ENCODE measurements at regions not wholly inside any gene's neighbourhood (a gene's known extent, or its start where the extent isn't known, plus 50 kb on each side); places are given as distances from the start of the nearest gene placed in this dataset.
"Not testable (repeated sequence)": the region's sequence is repeated elsewhere in the genome, so short reads cannot be mapped to it uniquely, and the experiment has no call there.

GRCh38 chr7:130951976-130952876 lies 218.2 kb upstream of the KLF14 start:
- no peak for DNase-seq
- in situ Hi-C loops (cut with MboI; ENCODE audit: low pct_unique_long_range_greater_than_20kb, low sequenced_read_pairs), result no loop called here

GRCh38 chr7:130953196-130953595 lies 219.2 kb upstream of the KLF14 start:
- in situ Hi-C loops (cut with MboI; ENCODE audit: low pct_unique_long_range_greater_than_20kb, low sequenced_read_pairs), result no loop called here
- no peak for DNase-seq

- in situ Hi-C loops (cut with MboI; ENCODE audit: low pct_unique_long_range_greater_than_20kb, low sequenced_read_pairs), result no loop called here
- no peak for DNase-seq
These were observed 221.0 kb upstream of the KLF14 start for GRCh38 chr7:130954918-130955564.

- in situ Hi-C loops (cut with MboI; ENCODE audit: low pct_unique_long_range_greater_than_20kb, low sequenced_read_pairs), result no loop called here
- no peak for DNase-seq
These were observed 221.5 kb upstream of the KLF14 start for GRCh38 chr7:130955565-130955919.

GRCh38 chr7:130956417-130957136 lies 222.6 kb upstream of the KLF14 start:
- in situ Hi-C loops (cut with MboI; ENCODE audit: low pct_unique_long_range_greater_than_20kb, low sequenced_read_pairs), result no loop called here

DNA sequence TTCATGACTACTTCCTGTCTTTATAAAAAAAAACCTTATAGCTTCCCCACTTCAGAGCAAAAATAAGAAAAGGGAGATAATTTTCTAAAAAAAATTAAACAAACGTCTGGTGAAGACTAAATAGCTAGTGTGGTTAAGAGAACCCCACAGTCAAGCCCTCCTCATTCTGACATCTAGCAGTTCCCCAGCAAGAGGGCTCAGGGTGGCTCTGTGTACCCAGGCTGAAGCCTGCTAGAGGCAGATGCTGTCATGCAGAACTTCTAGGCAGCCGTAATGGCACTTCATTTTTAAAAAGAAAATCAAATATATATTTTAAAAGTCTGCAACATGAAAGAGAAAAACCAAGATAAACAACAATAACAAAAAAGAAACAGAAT lies 223.1 kb upstream of the KLF14 start:
- in situ Hi-C loops (cut with MboI; ENCODE audit: low pct_unique_long_range_greater_than_20kb, low sequenced_read_pairs), result no loop called here
- no peak for DNase-seq

More at GRCh38 chr7:130956417-130957136, 222.6 kb upstream of the KLF14 start:
- DNase-seq, result no peak

DNA sequence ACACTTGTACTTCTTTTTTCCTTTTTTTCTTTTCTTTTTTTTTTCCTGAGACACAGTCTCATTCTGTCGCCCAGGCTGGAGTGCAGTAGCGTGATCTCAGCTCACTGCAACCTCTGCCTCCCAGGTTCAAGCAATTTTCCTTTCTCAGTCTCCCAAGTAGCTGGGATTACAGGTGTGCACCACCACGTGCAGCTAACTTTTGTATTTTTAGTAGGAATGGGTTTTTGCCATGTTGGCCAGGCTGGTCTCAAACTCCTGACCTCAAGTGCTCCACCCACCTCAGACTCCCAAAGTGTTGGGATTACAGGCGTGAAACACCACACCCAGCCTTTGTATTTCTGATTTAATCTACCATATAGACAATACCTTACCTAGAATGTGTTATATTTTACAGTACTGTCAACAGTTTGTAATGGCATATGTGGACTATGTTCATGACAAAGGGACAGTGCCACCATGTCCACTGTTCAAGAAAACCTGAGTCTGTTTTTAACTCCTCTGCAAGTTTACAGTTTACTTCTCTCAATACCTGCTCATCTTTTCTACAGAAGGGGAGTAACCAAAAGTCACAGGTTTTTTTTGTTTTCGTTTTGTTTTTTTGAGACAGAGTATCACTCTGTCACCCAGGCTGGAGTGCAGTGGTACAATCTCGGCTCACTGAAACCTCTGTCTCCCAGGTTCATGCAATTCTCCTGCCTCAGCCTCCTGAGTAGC lies 223.9 kb upstream of the KLF14 start:
- in situ Hi-C loops (cut with MboI; ENCODE audit: low pct_unique_long_range_greater_than_20kb, low sequenced_read_pairs); DNase-seq: not testable (repeated sequence)

GRCh38 chr7:130958846-130959245 lies 224.8 kb upstream of the KLF14 start:
- no peak for DNase-seq
- in situ Hi-C loops (cut with MboI; ENCODE audit: low pct_unique_long_range_greater_than_20kb, low sequenced_read_pairs), result no loop called here

DNA sequence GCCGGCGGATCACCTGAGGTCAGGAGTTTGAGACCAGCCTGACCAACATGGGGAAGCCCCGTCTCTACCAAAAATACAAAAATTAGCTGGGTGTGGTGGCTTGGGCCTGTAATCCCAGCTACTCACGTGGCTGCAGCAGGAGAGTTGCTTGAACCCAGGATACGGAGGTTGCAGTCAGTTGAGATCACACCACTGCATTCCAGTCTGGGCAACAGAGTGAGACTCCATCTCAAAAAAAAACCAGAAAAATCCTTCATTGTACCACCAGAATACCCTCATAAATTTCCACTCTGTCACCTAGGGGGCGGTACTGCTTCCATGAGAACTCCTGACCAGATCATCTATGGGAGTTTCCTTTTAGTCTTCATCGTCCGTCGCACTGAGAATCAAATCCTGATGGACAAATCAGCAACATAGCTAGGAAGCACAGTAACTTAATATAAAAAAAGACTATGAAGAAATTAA lies 225.8 kb upstream of the KLF14 start:
- in situ Hi-C loops (cut with MboI; ENCODE audit: low pct_unique_long_range_greater_than_20kb, low sequenced_read_pairs), result no loop called here
- DNase-seq, result peak; percentile 86

GRCh38 chr7:130960208-130960988 lies 226.4 kb upstream of the KLF14 start:
- in situ Hi-C loops (cut with MboI; ENCODE audit: low pct_unique_long_range_greater_than_20kb, low sequenced_read_pairs), result no loop called here
- DNase-seq, result peak; percentile 89

- in situ Hi-C loops (cut with MboI; ENCODE audit: low pct_unique_long_range_greater_than_20kb, low sequenced_read_pairs), result no loop called here
- DNase-seq, result peak; percentile 96
These were observed 227.2 kb upstream of the KLF14 start for GRCh38 chr7:130961128-130961601.

DNA sequence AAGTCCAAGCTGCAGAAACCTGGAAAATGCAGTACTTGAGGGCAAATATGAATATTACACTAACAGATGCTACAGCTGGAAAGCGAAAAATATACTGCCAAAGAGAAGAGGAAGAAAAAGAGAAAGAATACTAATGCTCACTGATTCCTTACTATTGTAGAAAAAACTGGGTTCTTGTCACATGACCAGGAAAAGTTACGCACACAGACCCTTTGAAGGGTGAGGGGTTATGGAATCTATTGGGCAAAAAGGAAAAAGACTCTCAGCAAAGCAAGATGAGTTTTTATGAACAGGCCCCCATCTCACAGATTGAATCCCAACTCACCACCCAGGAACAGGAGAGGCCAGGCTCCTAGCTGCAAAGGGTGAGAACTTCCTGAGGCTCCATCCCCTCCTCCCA lies 228.1 kb upstream of the KLF14 start:
- in situ Hi-C loops (cut with MboI; ENCODE audit: low pct_unique_long_range_greater_than_20kb, low sequenced_read_pairs), result no loop called here
- no peak for DNase-seq

DNA sequence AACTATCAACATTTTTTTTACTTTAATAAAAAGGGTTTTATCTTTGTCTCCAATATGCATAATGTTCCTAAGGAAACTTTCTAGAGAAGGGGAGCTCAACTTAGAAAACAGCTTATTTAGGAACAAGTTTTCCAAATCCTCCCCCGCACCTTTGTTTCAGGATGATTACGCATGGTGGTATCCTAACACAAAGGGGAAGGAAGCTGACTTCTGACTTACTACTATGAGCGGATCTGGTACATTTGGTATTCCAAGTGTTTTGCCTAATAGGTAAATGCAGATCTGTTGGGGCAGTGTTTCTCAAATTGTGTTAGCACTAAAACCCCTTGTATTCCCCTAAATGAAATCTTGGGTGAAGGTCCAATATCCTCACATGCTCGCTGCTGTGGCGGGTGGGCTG lies 229.3 kb upstream of the KLF14 start:
- in situ Hi-C loops (cut with MboI; ENCODE audit: low pct_unique_long_range_greater_than_20kb, low sequenced_read_pairs), result no loop called here

DNA sequence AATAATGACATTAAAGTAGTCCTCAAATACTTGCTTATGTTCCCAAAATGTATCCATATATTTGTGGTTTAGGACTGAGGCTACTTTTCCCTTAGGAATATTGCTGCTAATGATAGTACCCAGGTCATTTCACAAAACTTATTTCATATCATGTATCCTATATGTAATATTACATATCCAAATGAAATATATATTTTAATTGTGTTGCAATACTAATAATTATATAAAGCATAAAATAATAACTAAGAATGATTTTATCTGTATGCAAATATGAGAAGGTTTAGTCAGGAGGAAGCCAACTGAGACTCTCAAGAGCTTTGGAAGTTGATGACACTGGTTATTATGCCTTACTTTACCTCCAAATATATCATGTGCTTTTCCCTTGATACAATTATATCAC lies 231.5 kb upstream of the KLF14 start:
- in situ Hi-C loops (cut with MboI; ENCODE audit: low pct_unique_long_range_greater_than_20kb, low sequenced_read_pairs), result no loop called here
- no peak for DNase-seq

More for the DNA sequence above, 229.3 kb upstream of the KLF14 start:
- no peak for DNase-seq

DNA sequence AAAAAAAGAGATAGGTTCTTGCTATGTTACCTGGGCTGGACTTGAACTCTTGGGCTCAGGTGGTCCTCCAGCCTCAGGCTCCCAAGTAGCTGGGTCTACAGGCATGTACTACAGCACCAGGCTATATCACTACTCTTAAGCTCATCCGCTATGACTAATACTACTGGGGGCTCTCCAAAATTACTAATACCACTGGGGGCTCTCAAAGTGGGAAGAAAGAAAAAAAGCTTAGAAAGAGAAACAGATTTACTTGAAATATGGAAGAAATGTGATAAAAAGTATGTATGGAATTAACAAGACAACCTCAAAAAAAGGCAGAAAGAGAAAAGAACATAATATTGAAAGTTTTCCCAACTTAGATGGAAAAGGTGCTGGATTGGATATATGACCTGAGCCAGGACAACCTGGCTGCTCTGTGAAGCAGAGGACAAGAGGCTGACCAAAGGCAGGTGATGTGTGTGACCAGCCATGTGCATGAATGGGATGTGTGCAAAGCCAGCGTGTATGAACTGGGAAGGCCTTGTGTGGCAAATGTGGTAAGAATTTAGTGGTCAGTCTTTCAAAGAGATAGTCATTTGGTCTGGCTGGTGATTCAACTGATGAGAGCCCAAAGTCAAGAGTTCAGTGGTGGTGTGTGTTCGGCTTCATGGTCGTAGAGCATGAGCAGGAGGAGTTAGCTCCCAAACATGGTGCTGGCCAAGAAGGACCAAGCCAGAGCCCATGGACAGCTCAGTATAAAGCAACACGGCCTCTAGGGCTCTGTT lies 232.4 kb upstream of the KLF14 start:
- in situ Hi-C loops (cut with MboI; ENCODE audit: low pct_unique_long_range_greater_than_20kb, low sequenced_read_pairs), result no loop called here
- DNase-seq, result no peak

GRCh38 chr7:130970196-130970595 lies 236.2 kb upstream of the KLF14 start:
- in situ Hi-C loops (cut with MboI; ENCODE audit: low pct_unique_long_range_greater_than_20kb, low sequenced_read_pairs), result no loop called here

GRCh38 chr7:130970696-130971095 lies 236.7 kb upstream of the KLF14 start:
- in situ Hi-C loops (cut with MboI; ENCODE audit: low pct_unique_long_range_greater_than_20kb, low sequenced_read_pairs), result no loop called here
- peak; percentile 20 for DNase-seq

More at GRCh38 chr7:130970196-130970595, 236.2 kb upstream of the KLF14 start:
- DNase-seq, result no peak

DNA sequence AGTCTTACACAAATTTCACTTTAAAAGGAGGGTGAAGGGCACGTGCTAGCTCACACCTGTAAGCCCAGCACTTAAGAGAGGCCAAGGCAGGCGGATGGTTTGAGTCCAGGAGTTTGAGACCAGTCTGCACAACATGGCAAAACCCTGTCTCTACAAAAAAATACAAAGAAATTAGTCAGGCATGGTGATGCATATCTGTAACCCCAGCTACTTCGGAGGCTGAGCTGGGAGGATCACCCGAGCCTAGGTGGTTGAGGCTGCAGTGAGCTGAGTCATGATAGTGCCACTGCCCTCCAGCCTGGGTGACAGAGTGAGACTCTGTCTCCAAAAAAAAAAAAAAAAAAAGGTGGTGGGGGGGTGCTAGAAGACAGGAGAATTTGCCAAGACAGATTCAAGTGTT lies 237.3 kb upstream of the KLF14 start:
- in situ Hi-C loops (cut with MboI; ENCODE audit: low pct_unique_long_range_greater_than_20kb, low sequenced_read_pairs), result no loop called here
- DNase-seq, result no peak
